ENCODE measurements at regions not wholly inside any gene's neighbourhood (a gene's known extent, or its start where the extent isn't known, plus 50 kb on each side); places are given as distances from the start of the nearest gene placed in this dataset.

DNA sequence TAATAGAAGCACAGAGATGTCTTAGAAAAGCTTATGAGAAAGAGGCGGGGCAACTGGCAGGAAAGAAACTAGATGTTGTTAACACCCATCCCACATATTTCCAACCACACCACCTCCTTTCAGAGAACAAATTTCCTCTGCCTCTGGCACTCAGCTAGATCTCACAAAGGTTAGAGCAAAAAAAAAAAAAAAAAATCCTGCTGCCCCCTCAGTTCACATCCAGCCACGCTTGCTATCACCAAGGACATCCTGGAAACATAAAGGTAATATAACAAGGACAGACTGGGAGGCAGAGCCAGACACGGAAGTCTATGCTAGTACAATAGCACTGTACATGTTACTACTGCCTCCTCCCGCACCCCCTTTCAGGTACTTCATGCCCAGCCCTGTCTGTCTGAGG is 238.0 kb upstream of the PTGER4 start:
- no peak for TF ChIP-seq EZH2 (IDR thresholded peaks at IDR 0.05; ENCODE audit: low read length, missing control alignments)
- TF ChIP-seq, protein P1, sequence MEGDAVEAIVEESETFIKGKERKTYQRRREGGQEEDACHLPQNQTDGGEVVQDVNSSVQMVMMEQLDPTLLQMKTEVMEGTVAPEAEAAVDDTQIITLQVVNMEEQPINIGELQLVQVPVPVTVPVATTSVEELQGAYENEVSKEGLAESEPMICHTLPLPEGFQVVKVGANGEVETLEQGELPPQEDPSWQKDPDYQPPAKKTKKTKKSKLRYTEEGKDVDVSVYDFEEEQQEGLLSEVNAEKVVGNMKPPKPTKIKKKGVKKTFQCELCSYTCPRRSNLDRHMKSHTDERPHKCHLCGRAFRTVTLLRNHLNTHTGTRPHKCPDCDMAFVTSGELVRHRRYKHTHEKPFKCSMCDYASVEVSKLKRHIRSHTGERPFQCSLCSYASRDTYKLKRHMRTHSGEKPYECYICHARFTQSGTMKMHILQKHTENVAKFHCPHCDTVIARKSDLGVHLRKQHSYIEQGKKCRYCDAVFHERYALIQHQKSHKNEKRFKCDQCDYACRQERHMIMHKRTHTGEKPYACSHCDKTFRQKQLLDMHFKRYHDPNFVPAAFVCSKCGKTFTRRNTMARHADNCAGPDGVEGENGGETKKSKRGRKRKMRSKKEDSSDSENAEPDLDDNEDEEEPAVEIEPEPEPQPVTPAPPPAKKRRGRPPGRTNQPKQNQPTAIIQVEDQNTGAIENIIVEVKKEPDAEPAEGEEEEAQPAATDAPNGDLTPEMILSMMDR (conservative IDR thresholded peaks at IDR 0.05 in 1 of 2, IDR thresholded peaks at IDR 0.05 in 1 of 2; ENCODE audit: low read depth in 1 of 2, low read length in 2 of 2), result no peak

Measured in fibroblast of lung (primary cell).